Neural cell (in vitro differentiated cells): ENCODE measurements at regions not wholly inside any gene's neighbourhood (a gene's known extent, or its start where the extent isn't known, plus 50 kb on each side); places are given as distances from the start of the nearest gene placed in this dataset.

Experiments used
- EP300 ChIP-seq: fragments of 450-650 bp; conservative IDR thresholded peaks from 2 replicates; pipeline ENCODE4 v1.6.1; 2014; ENCODE audit warnings: antibody characterized with exemption, mild to moderate bottlenecking, moderate library complexity; ENCODE audit not compliant: poor library complexity, severe bottlenecking
- EZH2 ChIP-seq: fragments of 200-600, 300-800 bp; shearing (Covaris generic), sonication (generic); IDR thresholded peaks from 2 replicates; pipeline ENCODE4 v1.6.1; 2014; ENCODE audit warnings: antibody characterized with exemption, low read length, borderline replicate concordance, mild to moderate bottlenecking; ENCODE audit not compliant: insufficient read depth, poor library complexity, severe bottlenecking
- SMC3 ChIP-seq: fragments of 450-650 bp; conservative IDR thresholded peaks from 2 replicates; pipeline ENCODE4 v1.6.1; 2014; ENCODE audit warnings: antibody characterized with exemption, mild to moderate bottlenecking, moderate library complexity; ENCODE audit not compliant: poor library complexity
- TF ChIP-seq, protein P1 (sequence below): fragments of 450-650 bp; IDR thresholded peaks from 2 replicates; pipeline ENCODE4 v1.5.1; 2014; ENCODE audit warnings: antibody characterized with exemption, mild to moderate bottlenecking, moderate library complexity; ENCODE audit not compliant: poor library complexity, severe bottlenecking
- TF ChIP-seq, protein P2 (sequence below): IDR thresholded peaks from 2 replicates; pipeline ENCODE4 v1.6.1; 2012; ENCODE audit warnings: borderline replicate concordance

GRCh38 chr2:57962861-57963260, 83.7 kb upstream of the VRK2 start:
- TF ChIP-seq, protein P1, sequence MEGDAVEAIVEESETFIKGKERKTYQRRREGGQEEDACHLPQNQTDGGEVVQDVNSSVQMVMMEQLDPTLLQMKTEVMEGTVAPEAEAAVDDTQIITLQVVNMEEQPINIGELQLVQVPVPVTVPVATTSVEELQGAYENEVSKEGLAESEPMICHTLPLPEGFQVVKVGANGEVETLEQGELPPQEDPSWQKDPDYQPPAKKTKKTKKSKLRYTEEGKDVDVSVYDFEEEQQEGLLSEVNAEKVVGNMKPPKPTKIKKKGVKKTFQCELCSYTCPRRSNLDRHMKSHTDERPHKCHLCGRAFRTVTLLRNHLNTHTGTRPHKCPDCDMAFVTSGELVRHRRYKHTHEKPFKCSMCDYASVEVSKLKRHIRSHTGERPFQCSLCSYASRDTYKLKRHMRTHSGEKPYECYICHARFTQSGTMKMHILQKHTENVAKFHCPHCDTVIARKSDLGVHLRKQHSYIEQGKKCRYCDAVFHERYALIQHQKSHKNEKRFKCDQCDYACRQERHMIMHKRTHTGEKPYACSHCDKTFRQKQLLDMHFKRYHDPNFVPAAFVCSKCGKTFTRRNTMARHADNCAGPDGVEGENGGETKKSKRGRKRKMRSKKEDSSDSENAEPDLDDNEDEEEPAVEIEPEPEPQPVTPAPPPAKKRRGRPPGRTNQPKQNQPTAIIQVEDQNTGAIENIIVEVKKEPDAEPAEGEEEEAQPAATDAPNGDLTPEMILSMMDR, result no peak
- TF ChIP-seq EP300 (no peak), EZH2 (no peak), SMC3 (no peak)
- TF ChIP-seq, protein P2, sequence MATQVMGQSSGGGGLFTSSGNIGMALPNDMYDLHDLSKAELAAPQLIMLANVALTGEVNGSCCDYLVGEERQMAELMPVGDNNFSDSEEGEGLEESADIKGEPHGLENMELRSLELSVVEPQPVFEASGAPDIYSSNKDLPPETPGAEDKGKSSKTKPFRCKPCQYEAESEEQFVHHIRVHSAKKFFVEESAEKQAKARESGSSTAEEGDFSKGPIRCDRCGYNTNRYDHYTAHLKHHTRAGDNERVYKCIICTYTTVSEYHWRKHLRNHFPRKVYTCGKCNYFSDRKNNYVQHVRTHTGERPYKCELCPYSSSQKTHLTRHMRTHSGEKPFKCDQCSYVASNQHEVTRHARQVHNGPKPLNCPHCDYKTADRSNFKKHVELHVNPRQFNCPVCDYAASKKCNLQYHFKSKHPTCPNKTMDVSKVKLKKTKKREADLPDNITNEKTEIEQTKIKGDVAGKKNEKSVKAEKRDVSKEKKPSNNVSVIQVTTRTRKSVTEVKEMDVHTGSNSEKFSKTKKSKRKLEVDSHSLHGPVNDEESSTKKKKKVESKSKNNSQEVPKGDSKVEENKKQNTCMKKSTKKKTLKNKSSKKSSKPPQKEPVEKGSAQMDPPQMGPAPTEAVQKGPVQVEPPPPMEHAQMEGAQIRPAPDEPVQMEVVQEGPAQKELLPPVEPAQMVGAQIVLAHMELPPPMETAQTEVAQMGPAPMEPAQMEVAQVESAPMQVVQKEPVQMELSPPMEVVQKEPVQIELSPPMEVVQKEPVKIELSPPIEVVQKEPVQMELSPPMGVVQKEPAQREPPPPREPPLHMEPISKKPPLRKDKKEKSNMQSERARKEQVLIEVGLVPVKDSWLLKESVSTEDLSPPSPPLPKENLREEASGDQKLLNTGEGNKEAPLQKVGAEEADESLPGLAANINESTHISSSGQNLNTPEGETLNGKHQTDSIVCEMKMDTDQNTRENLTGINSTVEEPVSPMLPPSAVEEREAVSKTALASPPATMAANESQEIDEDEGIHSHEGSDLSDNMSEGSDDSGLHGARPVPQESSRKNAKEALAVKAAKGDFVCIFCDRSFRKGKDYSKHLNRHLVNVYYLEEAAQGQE, result no peak
